ENCODE measurements at regions not wholly inside any gene's neighbourhood (a gene's known extent, or its start where the extent isn't known, plus 50 kb on each side); places are given as distances from the start of the nearest gene placed in this dataset.

- intact Hi-C loops (cut with DNase I) = no loop called here
- Histone ChIP-seq H3K9me3 (no peaks in the 10 kb centered on the region), H3K27me3 (no peaks in the 10 kb centered on the region), H3K36me3 (no peaks in the 10 kb centered on the region), H3K27ac (no peak overlapping the region), H3K4me1 (peaks cover 0 to 7% (median 3%) of the 10 kb centered on the region in 4 donors), H3K4me3 (no peak overlapping the region)
- WGBS, 2 donors = 80 to 85% methylated on average over 3 of the region's 3 CpGs
- TF ChIP-seq POLR2AphosphoS5 (IDR thresholded peaks at IDR 0.05) = no peak
- TF ChIP-seq EP300 (IDR thresholded peaks at IDR 0.05) = no peak
- TF ChIP-seq POLR2A (IDR thresholded peaks at IDR 0.05) = no peak
- TF ChIP-seq CTCF (IDR thresholded peaks at IDR 0.05) = no peak
- DNase-seq = no peak
These were observed 370.6 kb upstream of the UBE2E3 start for GRCh38 chr2:180609626-180610340.

GRCh38 chr2:180607514-180608049 lies 372.8 kb upstream of the UBE2E3 start:
- DNase-seq = no peak
- WGBS, 2 donors = 41 to 66% methylated on average over 4 of the region's 4 CpGs
- intact Hi-C loops (cut with DNase I) = no loop called here

DNA sequence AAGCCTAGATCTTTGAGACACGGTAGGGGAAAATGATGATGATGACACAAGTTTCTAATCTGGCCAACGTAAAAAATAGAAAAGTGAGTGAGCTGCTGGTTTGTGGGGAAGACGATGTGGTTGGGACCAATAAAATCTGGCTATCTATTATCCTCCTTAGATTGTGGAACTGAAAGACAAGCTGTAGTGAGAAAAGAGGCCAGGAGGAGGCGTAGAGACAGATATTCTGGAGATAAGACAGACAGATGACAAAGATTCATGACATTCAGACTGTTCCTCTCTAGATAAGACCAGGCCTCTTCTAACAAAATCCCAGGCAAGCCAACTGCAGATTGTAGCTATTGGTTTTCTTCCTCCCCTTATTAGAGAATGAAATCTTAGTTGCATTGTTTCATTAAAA lies 376.3 kb upstream of the UBE2E3 start:
- no peak for TF ChIP-seq CTCF (IDR thresholded peaks at IDR 0.05)
- TF ChIP-seq EP300 (IDR thresholded peaks at IDR 0.05) = no peak
- no peak for TF ChIP-seq POLR2A (IDR thresholded peaks at IDR 0.05)
- no peak for TF ChIP-seq POLR2AphosphoS5 (IDR thresholded peaks at IDR 0.05)
- H3K27ac ChIP-seq = no peak overlapping the region
- no peak for DNase-seq
- WGBS, 2 donors = 40 to 52% methylated on average over 4 of the region's 4 CpGs
- H3K36me3 ChIP-seq = no peaks in the 10 kb centered on the region
- intact Hi-C loops (cut with DNase I) = no loop called here
- H3K27me3 ChIP-seq = no peaks in the 10 kb centered on the region
- no peak overlapping the region for H3K4me3 ChIP-seq
- H3K9me3 ChIP-seq = no peaks in the 10 kb centered on the region
- no peaks in the 10 kb centered on the region for H3K4me1 ChIP-seq

More at GRCh38 chr2:180607514-180608049, 372.8 kb upstream of the UBE2E3 start:
- TF ChIP-seq EP300 (IDR thresholded peaks at IDR 0.05) = no peak
- no peak overlapping the region for H3K4me3 ChIP-seq
- H3K4me1 ChIP-seq = peaks cover 0 to 7% (median 3%) of the 10 kb centered on the region in 4 donors
- no peaks in the 10 kb centered on the region for H3K9me3 ChIP-seq
- no peaks in the 10 kb centered on the region for H3K36me3 ChIP-seq
- H3K27ac ChIP-seq = no peak overlapping the region
- H3K27me3 ChIP-seq = no peaks in the 10 kb centered on the region

DNA sequence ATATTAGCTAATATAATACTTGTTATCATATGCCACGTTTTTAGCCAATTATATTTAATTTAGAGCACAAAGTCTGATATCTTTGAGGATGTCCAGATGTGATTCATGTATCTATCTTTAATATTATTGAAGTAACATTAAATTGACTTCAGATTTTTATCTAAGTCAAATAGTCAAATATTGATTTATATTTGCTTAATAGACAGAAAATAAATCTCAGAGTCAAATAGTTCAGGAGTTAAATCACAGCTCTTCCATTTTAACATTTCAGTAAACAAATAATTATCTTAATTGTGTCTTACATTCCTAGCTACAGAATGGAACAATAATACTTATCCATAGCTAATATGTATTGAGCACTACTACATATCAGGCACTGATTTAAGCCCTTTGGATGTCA lies 379.4 kb upstream of the UBE2E3 start:
- no peak for TF ChIP-seq CTCF (IDR thresholded peaks at IDR 0.05)
- TF ChIP-seq EP300 (IDR thresholded peaks at IDR 0.05) = no peak
- TF ChIP-seq POLR2AphosphoS5 (IDR thresholded peaks at IDR 0.05) = no peak
- Histone ChIP-seq H3K4me1 (no peaks in the 10 kb centered on the region), H3K36me3 (no peaks in the 10 kb centered on the region), H3K9me3 (no peaks in the 10 kb centered on the region), H3K27ac (no peak overlapping the region), H3K4me3 (no peak overlapping the region), H3K27me3 (no peaks in the 10 kb centered on the region)
- 45 to 70% methylated on average over 1 of the region's 1 CpG for WGBS, 2 donors
- intact Hi-C loops (cut with DNase I) = no loop called here
- DNase-seq = no peak

GRCh38 chr2:180599804-180600203 lies 380.6 kb upstream of the UBE2E3 start:
- H3K4me1 ChIP-seq = no peaks in the 10 kb centered on the region
- intact Hi-C loops (cut with DNase I) = no loop called here
- TF ChIP-seq POLR2AphosphoS5 (IDR thresholded peaks at IDR 0.05) (no peak), POLR2A (IDR thresholded peaks at IDR 0.05) (no peak), EP300 (IDR thresholded peaks at IDR 0.05) (no peak), CTCF (IDR thresholded peaks at IDR 0.05) (no peak)
- DNase-seq = no peak
- no peaks in the 10 kb centered on the region for H3K9me3 ChIP-seq
- WGBS, 2 donors = 91 to 94% methylated on average over 4 of the region's 4 CpGs
- H3K27me3 ChIP-seq = no peaks in the 10 kb centered on the region
- no peak overlapping the region for H3K4me3 ChIP-seq
- H3K27ac ChIP-seq = no peak overlapping the region
- no peaks in the 10 kb centered on the region for H3K36me3 ChIP-seq

Data from sigmoid colon (tissue), 6 donors.